HG03439 (cell line): ENCODE measurements at regions not wholly inside any gene's neighbourhood (a gene's known extent, or its start where the extent isn't known, plus 50 kb on each side); places are given as distances from the start of the nearest gene placed in this dataset.
A peak's percentile ranks its signal among the peaks of the same experiment; 100 is the strongest.

Source experiments
- ATAC-seq: cut with Tn5 transposase; IDR thresholded peaks from one replicate; pipeline ENCODE4 v1.9.1; 2021; ENCODE audit warnings: mild to moderate bottlenecking, moderate library complexity; ENCODE audit not compliant: unreplicated experiment

- ATAC-seq: no peak
Observed at GRCh38 chr7:25926451-25926850, 225.5 kb upstream of the NFE2L3 start.

- no peak for ATAC-seq
Observed at GRCh38 chr7:25926891-25927625, 224.9 kb upstream of the NFE2L3 start.

- ATAC-seq: no peak
Observed at GRCh38 chr7:25927626-25927978, 224.4 kb upstream of the NFE2L3 start.

- no peak for ATAC-seq
Observed at GRCh38 chr7:25928549-25929330, 223.3 kb upstream of the NFE2L3 start.

GRCh38 chr7:25929448-25929847 is 222.6 kb upstream of the NFE2L3 start:
- ATAC-seq: no peak

- ATAC-seq: no peak
Observed at GRCh38 chr7:25930492-25931048, 221.4 kb upstream of the NFE2L3 start.

GRCh38 chr7:25931156-25931555 is 220.8 kb upstream of the NFE2L3 start:
- ATAC-seq: no peak

GRCh38 chr7:25933921-25934320 is 218.1 kb upstream of the NFE2L3 start:
- no peak for ATAC-seq

GRCh38 chr7:25940086-25940906 is 211.7 kb upstream of the NFE2L3 start:
- ATAC-seq: no peak

GRCh38 chr7:25944777-25945515 is 207.1 kb upstream of the NFE2L3 start:
- no peak for ATAC-seq

GRCh38 chr7:25945608-25946007 is 206.4 kb upstream of the NFE2L3 start:
- no peak for ATAC-seq

- ATAC-seq: no peak
Observed at GRCh38 chr7:25946181-25946580, 205.8 kb upstream of the NFE2L3 start.

GRCh38 chr7:25947669-25948516 is 204.1 kb upstream of the NFE2L3 start:
- no peak for ATAC-seq

- peak; percentile 23 for ATAC-seq
Observed at GRCh38 chr7:25949736-25950487, 202.1 kb upstream of the NFE2L3 start.

GRCh38 chr7:25950488-25951413 is 201.2 kb upstream of the NFE2L3 start:
- ATAC-seq: peak; percentile 78

- ATAC-seq: peak; percentile 43
Observed at GRCh38 chr7:25951414-25952260, 200.4 kb upstream of the NFE2L3 start.
